Cardiac muscle cell (in vitro differentiated cells and primary cell): ENCODE measurements at regions not wholly inside any gene's neighbourhood (a gene's known extent, or its start where the extent isn't known, plus 50 kb on each side); places are given as distances from the start of the nearest gene placed in this dataset.
"Not testable (repeated sequence)": the region's sequence is repeated elsewhere in the genome, so short reads cannot be mapped to it uniquely, and the experiment has no call there.

Experiments used
- DNase-seq, 2 donors: peaks; one replicate each; pipeline versions ENCODE4 v3.0.0 to v3.0.0-alpha.2; 2010 to 2017; ENCODE audit warnings: low read depth in 1 of 2, low spot score in 1 of 2
- H3K27ac ChIP-seq: fragments of 200-600 bp; sonication (generic); 2 replicates; pipeline ENCODE4 v1.5.1; 2016
- H3K27me3 ChIP-seq: fragments of 200-600 bp; sonication (generic); 2 replicates; pipeline ENCODE4 v1.6.0; 2016; ENCODE audit warnings: control low read depth
- H3K36me3 ChIP-seq: fragments of 200-600 bp; sonication (generic); 2 replicates; pipeline ENCODE4 v1.5.1; 2016; ENCODE audit warnings: control low read depth
- H3K4me1 ChIP-seq: fragments of 200-600 bp; sonication (generic); 2 replicates; pipeline ENCODE4 v1.8.1; 2017; ENCODE audit warnings: low read depth, mild to moderate bottlenecking, mixed run types
- H3K4me3 ChIP-seq: fragments of 200-600 bp; sonication (generic); 2 replicates; pipeline ENCODE4 v1.5.1; 2016; ENCODE audit warnings: mild to moderate bottlenecking
- H3K9me3 ChIP-seq: fragments of 200-600 bp; sonication (generic); 2 replicates; pipeline ENCODE4 v1.5.1; 2017; ENCODE audit warnings: low read depth, mild to moderate bottlenecking, control low read depth
- CTCF ChIP-seq: IDR thresholded peaks from 2 replicates; pipeline ENCODE4 v1.5.1; 2012; ENCODE audit warnings: low read depth, mild to moderate bottlenecking, low read length

DNA sequence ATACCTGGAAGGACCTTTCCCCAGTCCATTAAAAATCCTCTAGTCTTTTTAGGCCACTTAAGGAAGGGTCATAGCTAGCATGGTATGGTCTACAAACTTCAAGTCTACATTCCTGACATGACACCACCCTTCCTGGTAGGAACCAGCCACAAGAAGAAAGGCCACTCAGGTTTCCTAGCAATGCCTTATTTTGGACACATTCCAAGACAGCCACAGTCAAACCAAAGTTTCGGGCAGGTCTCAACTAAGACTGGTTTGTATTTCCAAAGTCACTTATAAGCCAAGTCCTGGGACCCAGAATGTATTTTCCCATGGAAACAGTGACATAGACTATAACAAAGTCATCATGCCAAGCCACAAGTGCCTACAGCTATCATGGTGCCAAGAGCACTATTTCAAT lies 50.6 kb upstream of the SLC44A3 start:
- no peaks in the 10 kb centered on the region for H3K27me3 ChIP-seq
- DNase-seq = no peak
- no peak overlapping the region for H3K4me3 ChIP-seq
- H3K27ac ChIP-seq = no peak overlapping the region
- H3K36me3 ChIP-seq = no peaks in the 10 kb centered on the region
- H3K9me3 ChIP-seq = no peaks in the 10 kb centered on the region
- H3K4me1 ChIP-seq = no peaks in the 10 kb centered on the region
- TF ChIP-seq CTCF = no peak

DNA sequence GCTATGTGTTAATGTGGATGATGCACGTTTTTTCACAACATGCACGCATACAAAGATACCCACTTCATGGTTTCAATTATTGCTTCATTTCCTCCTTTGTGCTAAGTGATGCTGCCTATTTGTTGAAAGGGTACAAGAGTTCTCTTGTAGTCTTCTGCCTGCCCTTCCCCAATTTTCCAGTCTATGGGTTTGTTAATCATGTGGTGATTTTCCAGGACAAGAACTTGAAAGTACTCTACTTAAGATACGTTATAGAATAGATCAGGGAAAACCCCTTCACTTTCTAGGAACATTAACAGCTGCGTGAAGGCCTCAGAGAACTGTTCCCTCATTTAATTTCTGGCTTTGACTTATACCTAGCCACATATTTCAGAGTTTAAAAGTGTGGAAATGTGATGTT lies 52.1 kb upstream of the SLC44A3 start:
- TF ChIP-seq CTCF = no peak
- no peaks in the 10 kb centered on the region for H3K27me3 ChIP-seq
- H3K36me3 ChIP-seq = no peaks in the 10 kb centered on the region
- no peak overlapping the region for H3K27ac ChIP-seq
- no peaks in the 10 kb centered on the region for H3K9me3 ChIP-seq
- H3K4me3 ChIP-seq = no peak overlapping the region
- DNase-seq = no peak
- H3K4me1 ChIP-seq = no peaks in the 10 kb centered on the region

DNA sequence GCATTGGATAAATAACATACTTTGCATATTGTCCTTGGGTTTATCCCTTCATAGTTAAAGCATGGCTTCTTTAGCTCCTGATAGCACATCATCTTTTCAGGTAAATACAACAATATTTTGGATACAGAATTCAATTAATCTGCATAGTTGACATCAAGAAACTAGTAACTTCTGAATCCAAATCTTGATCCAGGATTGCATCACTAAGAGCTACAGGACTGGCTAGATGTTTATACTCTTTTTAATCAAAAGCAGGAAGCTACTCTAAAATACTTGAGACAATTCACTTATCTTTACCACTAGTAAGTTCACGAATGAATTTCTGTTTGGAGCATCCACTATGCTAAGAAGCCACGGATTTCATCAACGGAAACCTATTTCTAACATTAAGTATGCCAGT lies 54.2 kb upstream of the SLC44A3 start:
- no peak overlapping the region for H3K27ac ChIP-seq
- H3K4me3 ChIP-seq = no peak overlapping the region
- no peaks in the 10 kb centered on the region for H3K4me1 ChIP-seq
- TF ChIP-seq CTCF = no peak
- no peak for DNase-seq
- no peaks in the 10 kb centered on the region for H3K36me3 ChIP-seq
- H3K27me3 ChIP-seq = no peaks in the 10 kb centered on the region
- H3K9me3 ChIP-seq = no peaks in the 10 kb centered on the region

- Histone ChIP-seq H3K27ac (no peak overlapping the region), H3K27me3 (no peaks in the 10 kb centered on the region), H3K36me3 (no peaks in the 10 kb centered on the region), H3K9me3 (no peaks in the 10 kb centered on the region), H3K4me3 (no peak overlapping the region), H3K4me1 (peaks cover 8% of the 10 kb centered on the region)
- no peak for DNase-seq
- TF ChIP-seq CTCF = no peak
Measured at GRCh38 chr1:94759188-94759587, 61.0 kb upstream of the SLC44A3 start.

DNA sequence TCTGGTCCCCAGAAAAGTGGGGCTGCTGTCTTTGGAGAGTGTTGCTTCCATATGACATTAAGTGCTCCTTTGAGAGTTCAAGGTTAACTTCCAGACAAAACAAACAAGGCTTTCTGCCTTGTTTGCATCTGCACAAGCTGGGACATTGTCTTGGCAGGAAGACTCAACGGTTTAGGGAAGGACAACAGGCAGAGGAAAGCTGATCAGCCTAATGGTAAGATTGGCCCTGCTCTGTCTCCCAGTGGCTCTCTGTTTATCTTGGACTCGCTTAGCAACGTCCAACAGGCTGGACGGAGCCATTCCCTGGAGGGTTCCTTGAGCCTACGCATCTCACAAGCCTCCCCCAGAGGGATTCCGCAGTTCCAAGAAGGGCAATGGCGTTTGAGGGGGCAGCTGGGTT lies 62.2 kb upstream of the SLC44A3 start:
- no peaks in the 10 kb centered on the region for H3K9me3 ChIP-seq
- no peak overlapping the region for H3K27ac ChIP-seq
- H3K4me3 ChIP-seq = no peak overlapping the region
- DNase-seq = peak in 1 of 2 donors; percentile 94
- H3K36me3 ChIP-seq = no peaks in the 10 kb centered on the region
- no peak for TF ChIP-seq CTCF
- no peaks in the 10 kb centered on the region for H3K27me3 ChIP-seq
- H3K4me1 ChIP-seq = peaks cover 13% of the 10 kb centered on the region

DNA sequence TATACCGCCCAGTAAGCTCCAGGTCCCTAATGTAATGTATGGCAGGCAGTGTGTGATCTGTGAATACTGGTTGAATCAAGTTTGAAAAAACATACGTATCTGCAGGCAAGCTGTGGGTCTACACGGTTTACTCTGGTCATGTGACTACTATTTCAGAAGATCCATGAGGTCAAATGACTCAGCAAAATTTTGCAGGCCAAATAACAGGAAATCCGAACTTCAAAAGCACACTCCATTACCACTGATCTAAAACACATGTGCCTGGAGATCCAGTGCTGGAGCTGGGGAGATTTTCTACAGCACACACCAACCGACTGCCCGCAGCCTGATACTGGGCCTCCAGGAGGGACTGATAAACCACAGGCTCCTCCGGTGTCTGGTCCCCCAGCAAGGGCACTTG lies 64.5 kb upstream of the SLC44A3 start:
- H3K27ac ChIP-seq = peak overlapping the region; percentile 35
- H3K36me3 ChIP-seq = no peaks in the 10 kb centered on the region
- peak; percentile 22 to 97 for DNase-seq
- no peak overlapping the region for H3K4me3 ChIP-seq
- peaks cover 13% of the 10 kb centered on the region for H3K4me1 ChIP-seq
- TF ChIP-seq CTCF = no peak
- H3K9me3 ChIP-seq = no peaks in the 10 kb centered on the region
- no peaks in the 10 kb centered on the region for H3K27me3 ChIP-seq

DNA sequence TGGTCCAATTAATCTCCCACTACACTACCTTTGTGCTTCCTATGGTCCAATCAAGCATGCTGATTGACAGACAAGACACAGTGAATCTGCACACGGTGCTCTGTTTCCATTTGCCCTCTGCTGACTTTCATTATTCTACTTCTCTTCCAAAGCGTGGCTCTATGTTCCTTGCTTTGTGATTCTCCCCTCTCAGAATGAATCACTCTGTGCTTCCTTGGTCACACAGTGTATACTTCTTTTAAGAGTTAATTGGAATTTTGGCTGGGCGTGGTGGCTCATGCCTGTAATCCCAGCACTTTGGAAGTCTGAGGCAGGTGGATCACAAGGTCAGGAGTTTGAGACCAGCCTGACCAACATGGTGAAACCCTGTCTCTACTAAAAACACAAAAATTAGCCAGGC lies 65.1 kb upstream of the SLC44A3 start:
- H3K27ac ChIP-seq = peak overlapping the region; percentile 19
- not testable (repeated sequence) for H3K4me3 ChIP-seq, H3K36me3 ChIP-seq, DNase-seq, H3K27me3 ChIP-seq, H3K9me3 ChIP-seq
- peaks cover 13% of the 10 kb centered on the region for H3K4me1 ChIP-seq
